Left ventricle myocardium inferior (tissue), 1 donor: ENCODE measurements at regions not wholly inside any gene's neighbourhood (a gene's known extent, or its start where the extent isn't known, plus 50 kb on each side); places are given as distances from the start of the nearest gene placed in this dataset.

Source experiments
- DNase-seq: peaks from one replicate; pipeline ENCODE4 v3.0.0-alpha.2; 2020
- H3K27ac ChIP-seq: fragments of 200-600 bp; replicated peaks from 2 replicates; pipeline ENCODE4 v1.8.0; 2021
- H3K27me3 ChIP-seq: fragments of 200-600 bp; 2 replicates; pipeline ENCODE4 v1.8.0; 2021; ENCODE audit warnings: low read depth
- H3K36me3 ChIP-seq: fragments of 200-600 bp; 2 replicates; pipeline ENCODE4 v1.8.0; 2021
- H3K4me1 ChIP-seq: fragments of 200-600 bp; 2 replicates; pipeline ENCODE4 v1.8.0; 2021
- H3K4me3 ChIP-seq: fragments of 200-600 bp; 2 replicates; pipeline ENCODE4 v1.8.0; 2021; ENCODE audit warnings: mild to moderate bottlenecking, moderate library complexity
- H3K9me3 ChIP-seq: fragments of 200-600 bp; replicated peaks from 2 replicates; pipeline ENCODE4 v1.8.0; 2021
- CTCF ChIP-seq: fragments of 200-600 bp; IDR thresholded peaks from 2 replicates; pipeline ENCODE4 v1.8.0; 2021; ENCODE audit warnings: antibody characterized with exemption, mild to moderate bottlenecking, borderline replicate concordance
- intact Hi-C: fragments of 100-400 bp; cut with micrococcal nuclease; formaldehyde crosslinking; loops from one replicate; pipeline ENCODE4 v1.11.0; 2022
- donor health status: DM: no; HTN: yes; CAD: no; lungs with severe emphysema.

DNA sequence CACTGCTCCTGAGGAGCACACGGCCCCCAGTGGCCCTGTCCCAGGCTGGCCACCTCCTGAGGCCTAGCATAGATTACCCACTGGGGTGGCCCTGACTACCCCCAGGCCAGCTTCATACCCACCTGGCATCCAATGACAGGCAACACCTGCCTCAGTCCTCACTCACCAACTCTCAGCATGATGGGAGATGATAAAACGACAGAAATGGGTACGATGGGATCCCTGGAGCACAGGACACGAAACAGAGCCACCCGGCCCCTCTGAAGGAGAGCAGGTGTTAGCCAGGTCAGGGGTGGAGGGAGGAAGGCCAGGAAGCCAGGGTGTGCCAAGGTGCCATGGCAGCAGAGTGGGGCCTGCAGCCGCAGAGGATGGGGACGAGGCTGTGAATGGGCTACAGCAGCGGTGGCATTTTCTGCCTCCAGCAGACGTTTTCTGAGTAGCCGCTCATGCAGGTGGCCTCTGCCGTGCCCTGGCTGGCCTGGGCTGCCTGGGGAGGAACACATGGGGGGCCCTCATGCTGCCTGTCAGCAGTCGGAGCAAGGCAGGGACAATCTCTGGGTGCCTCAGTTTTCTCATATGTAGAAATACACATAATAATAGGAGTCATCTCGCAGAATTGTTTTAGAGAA is 50.2 kb upstream of the FGF3 start:
- Histone ChIP-seq H3K9me3 (no peaks in the 10 kb centered on the region), H3K4me3 (no peak overlapping the region), H3K27me3 (peaks cover 68% of the 10 kb centered on the region), H3K27ac (no peak overlapping the region), H3K36me3 (no peaks in the 10 kb centered on the region), H3K4me1 (no peaks in the 10 kb centered on the region)
- no peak for DNase-seq
- intact Hi-C loops = no loop called here
- no peak for TF ChIP-seq CTCF

DNA sequence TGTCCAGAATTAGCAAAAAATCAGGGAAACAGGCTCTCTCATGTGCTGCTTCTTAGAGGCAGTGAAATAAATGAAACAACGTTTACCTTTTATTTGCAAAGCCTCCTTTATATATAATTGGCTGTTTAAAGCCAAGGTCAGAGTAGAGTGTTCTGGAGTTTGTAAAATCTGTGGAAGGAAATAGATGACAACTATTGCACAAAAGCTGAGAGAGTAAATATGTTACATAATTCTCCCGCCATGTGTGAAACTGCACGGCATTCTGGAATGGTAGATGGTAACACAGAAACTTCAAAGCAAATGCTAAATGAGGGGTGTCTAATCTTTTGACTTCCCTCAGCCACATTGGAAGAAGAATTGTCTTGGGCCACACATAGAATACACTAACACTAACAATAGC is 51.5 kb upstream of the FGF3 start:
- Histone ChIP-seq H3K36me3 (no peaks in the 10 kb centered on the region), H3K27me3 (peaks cover 60% of the 10 kb centered on the region), H3K4me1 (no peaks in the 10 kb centered on the region), H3K9me3 (no peaks in the 10 kb centered on the region), H3K27ac (no peak overlapping the region), H3K4me3 (no peak overlapping the region)
- TF ChIP-seq CTCF = no peak
- DNase-seq = no peak
- intact Hi-C loops = no loop called here

DNA sequence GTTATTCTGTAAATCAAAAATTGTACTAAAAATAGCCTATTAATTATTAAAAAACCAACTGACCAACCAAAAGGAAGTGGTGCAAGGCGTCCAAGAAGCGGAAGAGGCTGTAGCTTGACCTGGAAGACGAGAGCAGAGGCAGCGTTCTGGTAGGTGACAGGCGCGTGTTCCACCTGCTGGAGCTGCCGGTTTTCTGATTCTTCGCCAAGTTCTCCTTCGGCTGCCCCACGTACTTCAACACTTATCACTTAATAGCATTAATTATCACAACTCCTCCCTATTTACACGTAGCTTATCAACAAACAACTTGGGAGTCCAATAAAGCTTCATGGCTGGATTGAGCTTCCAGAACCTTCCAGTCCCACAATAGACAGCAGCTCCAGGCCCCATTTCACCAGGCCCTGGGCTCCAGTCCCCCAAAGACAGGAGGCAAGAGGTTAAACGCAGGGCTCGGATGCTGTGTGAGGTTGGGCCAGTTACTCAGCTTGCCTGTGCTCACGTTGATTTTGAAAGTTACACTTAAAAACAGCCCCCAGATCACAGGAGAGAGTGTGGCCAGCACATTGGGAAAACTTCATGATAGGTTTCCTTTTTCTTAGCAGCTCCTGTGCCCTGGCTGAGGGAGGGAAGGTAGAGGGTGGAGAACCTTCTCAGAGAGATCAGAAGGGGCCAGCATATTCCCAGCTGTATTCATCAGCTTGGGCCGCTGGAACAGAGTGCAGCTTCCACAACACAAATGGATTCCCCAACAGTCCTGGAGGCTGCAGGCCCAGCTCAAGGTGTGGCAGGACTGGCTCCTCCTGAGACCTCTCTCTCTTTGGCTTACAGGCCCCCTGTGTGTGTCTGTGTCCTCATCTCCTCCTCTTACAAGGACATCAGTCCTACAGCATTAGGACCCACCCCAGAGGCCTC is 54.2 kb upstream of the FGF3 start:
- intact Hi-C loops = no loop called here
- H3K4me3 ChIP-seq = no peak overlapping the region

GRCh38 chr11:69874178-69874983 is 55.2 kb upstream of the FGF3 start:
- Histone ChIP-seq H3K27ac (no peak overlapping the region), H3K4me1 (no peaks in the 10 kb centered on the region), H3K36me3 (no peaks in the 10 kb centered on the region), H3K27me3 (peaks cover 58% of the 10 kb centered on the region), H3K4me3 (no peak overlapping the region), H3K9me3 (no peaks in the 10 kb centered on the region)
- DNase-seq = no peak
- intact Hi-C loops = no loop called here
- no peak for TF ChIP-seq CTCF

More for the DNA sequence above, 54.2 kb upstream of the FGF3 start:
- Histone ChIP-seq H3K27me3 (peaks cover 58% of the 10 kb centered on the region), H3K36me3 (no peaks in the 10 kb centered on the region), H3K27ac (no peak overlapping the region), H3K9me3 (no peaks in the 10 kb centered on the region), H3K4me1 (no peaks in the 10 kb centered on the region)
- no peak for DNase-seq
- TF ChIP-seq CTCF = no peak

- Histone ChIP-seq H3K9me3 (no peaks in the 10 kb centered on the region), H3K4me3 (no peak overlapping the region), H3K4me1 (no peaks in the 10 kb centered on the region), H3K36me3 (no peaks in the 10 kb centered on the region), H3K27ac (no peak overlapping the region), H3K27me3 (peaks cover 59% of the 10 kb centered on the region)
- peak; percentile 4 for DNase-seq
- no peak for TF ChIP-seq CTCF
- intact Hi-C loops = no loop called here
These were observed 55.9 kb upstream of the FGF3 start for GRCh38 chr11:69874984-69875624.
